Endothelial cell of umbilical vein (primary cell): ENCODE measurements at regions not wholly inside any gene's neighbourhood (a gene's known extent, or its start where the extent isn't known, plus 50 kb on each side); places are given as distances from the start of the nearest gene placed in this dataset.

Experiments used
- JUN ChIP-seq: IDR thresholded peaks from 2 replicates; pipeline ENCODE4 v1.6.1; 2011; ENCODE audit warnings: borderline replicate concordance, low read depth; ENCODE audit not compliant: insufficient read length, insufficient read depth
- TF ChIP-seq, protein P1 (sequence below), 2 donors: IDR thresholded peaks; 1 replicate in 1 of 2; 2 replicates in 1 of 2; pipeline ENCODE4 v1.5.1; 2011; ENCODE audit warnings: low read length in 2 of 2, mild to moderate bottlenecking in 2 of 2, moderate library complexity in 2 of 2, control low read depth in 1 of 2, inconsistent platforms in 1 of 2, low read depth in 1 of 2; ENCODE audit not compliant: insufficient read depth in 1 of 2; ENCODE audit errors: extremely low read depth in 1 of 2

- TF ChIP-seq, protein P1, sequence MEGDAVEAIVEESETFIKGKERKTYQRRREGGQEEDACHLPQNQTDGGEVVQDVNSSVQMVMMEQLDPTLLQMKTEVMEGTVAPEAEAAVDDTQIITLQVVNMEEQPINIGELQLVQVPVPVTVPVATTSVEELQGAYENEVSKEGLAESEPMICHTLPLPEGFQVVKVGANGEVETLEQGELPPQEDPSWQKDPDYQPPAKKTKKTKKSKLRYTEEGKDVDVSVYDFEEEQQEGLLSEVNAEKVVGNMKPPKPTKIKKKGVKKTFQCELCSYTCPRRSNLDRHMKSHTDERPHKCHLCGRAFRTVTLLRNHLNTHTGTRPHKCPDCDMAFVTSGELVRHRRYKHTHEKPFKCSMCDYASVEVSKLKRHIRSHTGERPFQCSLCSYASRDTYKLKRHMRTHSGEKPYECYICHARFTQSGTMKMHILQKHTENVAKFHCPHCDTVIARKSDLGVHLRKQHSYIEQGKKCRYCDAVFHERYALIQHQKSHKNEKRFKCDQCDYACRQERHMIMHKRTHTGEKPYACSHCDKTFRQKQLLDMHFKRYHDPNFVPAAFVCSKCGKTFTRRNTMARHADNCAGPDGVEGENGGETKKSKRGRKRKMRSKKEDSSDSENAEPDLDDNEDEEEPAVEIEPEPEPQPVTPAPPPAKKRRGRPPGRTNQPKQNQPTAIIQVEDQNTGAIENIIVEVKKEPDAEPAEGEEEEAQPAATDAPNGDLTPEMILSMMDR (IDR thresholded peaks at IDR 0.05; ENCODE audit: extremely low read depth in 1 of 2, insufficient read depth in 1 of 2, low read depth in 1 of 2, low read length in 2 of 2), result no peak
- no peak for TF ChIP-seq JUN
These were observed 177.1 kb downstream of the IRS1 start for GRCh38 chr2:226622484-226622883.
